B cell (primary cell): ENCODE measurements at regions not wholly inside any gene's neighbourhood (a gene's known extent, or its start where the extent isn't known, plus 50 kb on each side); places are given as distances from the start of the nearest gene placed in this dataset.
"Not testable (repeated sequence)": the region's sequence is repeated elsewhere in the genome, so short reads cannot be mapped to it uniquely, and the experiment has no call there.

Source experiments
- ATAC-seq: fragments of 200-7000 bp; cut with Tn5 transposase; one replicate; pipeline ENCODE4 v1.10.0; 2021; ENCODE audit warnings: low read depth, mild to moderate bottlenecking, moderate number of reproducible peaks, moderate library complexity
- CTCF ChIA-PET: fragments of 350-600 bp; sonication (Branson Sonifier 250); formaldehyde crosslinking; loops from one replicate; lab custom pipeline; 2021; ENCODE audit warnings: antibody characterized with exemption, inconsistent platforms; lab: Charles Lee
- POLR2A ChIA-PET: fragments of 350-600 bp; sonication (Branson Sonifier 250); formaldehyde crosslinking; loops from one replicate; lab custom pipeline; 2021; ENCODE audit warnings: antibody characterized with exemption; lab: Charles Lee
- DNase-seq: peaks from one replicate; pipeline ENCODE4 v3.0.0; 2013
- H2AFZ ChIP-seq: 2 replicates; pipeline ENCODE4 v1.6.1; 2012; ENCODE audit warnings: mild to moderate bottlenecking, low read depth, low read length; ENCODE audit not compliant: insufficient read depth, poor library complexity, severe bottlenecking
- H3K27ac ChIP-seq, 2 donors: 1 replicate in 1 of 2; 2 replicates in 1 of 2; pipeline ENCODE4 v1.5.1; 2012 to 2013; ENCODE audit warnings: low read length in 2 of 2, mild to moderate bottlenecking in 2 of 2, moderate library complexity in 1 of 2
- H3K27me3 ChIP-seq, 4 experiments: fragments of 200-600 bp in 1 of 4; sonication (generic) in 1 of 4; replicated peaks in 1 of 4; 1 replicate in 2 of 4; 2 replicates in 2 of 4; pipeline versions ENCODE4 v1.6.1 to v1.7.0; 2013 to 2016; ENCODE audit warnings: low read length in 3 of 4, mild to moderate bottlenecking in 2 of 4, mixed read lengths in 1 of 4, moderate library complexity in 1 of 4; ENCODE audit not compliant: insufficient read depth in 4 of 4, control insufficient read depth in 3 of 4; ENCODE audit errors: control extremely low read depth in 1 of 4
- H3K36me3 ChIP-seq, 2 experiments: replicated peaks in 1 of 2; 1 replicate in 1 of 2; 2 replicates in 1 of 2; pipeline versions ENCODE4 v1.6.1 to v1.7.1; 2013; ENCODE audit warnings: low read length in 1 of 2; ENCODE audit not compliant: insufficient read depth in 2 of 2, control insufficient read depth in 1 of 2; ENCODE audit errors: control extremely low read depth in 1 of 2, extremely low read depth in 1 of 2
- H3K4me1 ChIP-seq, 2 donors: fragments of 200-600 bp in 1 of 2; sonication (generic) in 1 of 2; 1 replicate in 1 of 2; 2 replicates in 1 of 2; pipeline versions ENCODE4 v1.5.1 to v1.6.1; 2013 to 2017; ENCODE audit warnings: low read length in 2 of 2; ENCODE audit not compliant: control insufficient read depth in 2 of 2, insufficient read depth in 2 of 2
- H3K4me2 ChIP-seq: replicated peaks from 2 replicates; pipeline ENCODE3; 2012; ENCODE audit warnings: mild to moderate bottlenecking, low read depth, low read length; ENCODE audit not compliant: poor library complexity, severe bottlenecking
- H3K4me3 ChIP-seq, 5 experiments: fragments of 200-600 bp in 1 of 5; sonication (generic) in 1 of 5; 1 replicate in 3 of 5; 2 replicates in 2 of 5; pipeline versions ENCODE4 v1.5.1 to v1.7.0; 2011 to 2016; ENCODE audit warnings: low read length in 4 of 5, mild to moderate bottlenecking in 4 of 5, low read depth in 2 of 5, control low read depth in 1 of 5, moderate library complexity in 1 of 5; ENCODE audit not compliant: insufficient read depth in 1 of 5; ENCODE audit errors: control extremely low read depth in 1 of 5, extremely low read depth in 1 of 5
- H3K79me2 ChIP-seq: fragments of 200-600 bp; sonication (generic); one replicate; pipeline ENCODE4 v1.6.0; 2016; ENCODE audit warnings: low read length; ENCODE audit not compliant: control insufficient read depth, insufficient read depth
- H3K9ac ChIP-seq: fragments of 200-600 bp; sonication (generic); 2 replicates; pipeline ENCODE4 v1.6.1; 2017; ENCODE audit warnings: mild to moderate bottlenecking, low read length, moderate library complexity
- H3K9me3 ChIP-seq, 3 donors: one replicate each; pipeline versions ENCODE4 v1.6.1 to v1.7.1; 2013; ENCODE audit warnings: low read length in 2 of 3; ENCODE audit not compliant: control insufficient read depth in 2 of 3, insufficient read depth in 1 of 3; ENCODE audit errors: control extremely low read depth in 1 of 3
- H4K20me1 ChIP-seq: 2 replicates; pipeline ENCODE4 v1.6.0; 2012; ENCODE audit warnings: mild to moderate bottlenecking, low read length; ENCODE audit not compliant: insufficient read depth, control insufficient read depth, poor library complexity, severe bottlenecking
- H3K27ac Mint-ChIP-seq: one replicate; pipeline ENCODE4 v1.8.0; 2021; ENCODE audit warnings: mixed read lengths
- H3K27me3 Mint-ChIP-seq: one replicate; pipeline ENCODE4 v1.8.0; 2021; ENCODE audit warnings: mixed read lengths
- H3K4me1 Mint-ChIP-seq: one replicate; pipeline ENCODE4 v1.8.0; 2021; ENCODE audit warnings: mixed read lengths
- H3K4me3 Mint-ChIP-seq: one replicate; pipeline ENCODE4 v1.8.0; 2021; ENCODE audit warnings: mixed read lengths
- H3K9me3 Mint-ChIP-seq: one replicate; pipeline ENCODE4 v1.8.0; 2022; ENCODE audit warnings: mixed read lengths; ENCODE audit not compliant: insufficient read depth
- WGBS: methylation state at CpG from one replicate; pipeline ENCODE4 v1.1.5; 2013; ENCODE audit warnings: missing lambda C conversion rate; ENCODE audit not compliant: insufficient coverage; 5-methylcytosine and 5-hydroxymethylcytosine counted together
- intact Hi-C: fragments of 100-400 bp; cut with micrococcal nuclease; formaldehyde crosslinking; loops from one replicate; pipeline ENCODE4 v1.10.0; 2022

DNA sequence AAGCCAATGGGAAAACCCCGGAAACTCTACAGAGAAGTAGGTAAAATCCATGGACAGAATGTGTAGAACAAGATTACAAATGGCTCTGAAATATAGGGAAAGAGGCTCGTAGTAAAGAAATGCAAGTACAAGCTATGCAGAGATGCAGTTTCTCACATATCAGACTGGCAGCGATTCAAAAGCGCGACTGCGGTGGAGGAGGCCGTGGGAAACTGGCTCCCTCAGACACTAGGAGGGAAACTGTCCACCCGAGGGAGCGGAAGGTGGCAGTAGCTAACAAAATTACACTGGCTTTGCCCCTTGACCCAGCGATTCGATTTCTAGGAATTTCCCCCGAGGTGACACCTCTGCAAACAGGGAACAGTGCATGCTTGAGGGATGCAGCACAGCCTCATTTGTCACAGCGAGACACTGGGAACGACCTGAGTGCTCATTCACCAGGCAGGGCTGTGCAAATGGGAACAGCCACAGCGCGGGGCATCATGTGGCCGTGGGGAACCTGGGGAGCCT lies 349.3 kb downstream of the CNTNAP3B start:
- H3K4me3 ChIP-seq, H3K9me3 Mint-ChIP-seq, ATAC-seq, CTCF ChIA-PET, H3K36me3 ChIP-seq, H2AFZ ChIP-seq, H3K27me3 Mint-ChIP-seq, POLR2A ChIA-PET, H4K20me1 ChIP-seq, H3K27me3 ChIP-seq, H3K27ac Mint-ChIP-seq, H3K4me1 ChIP-seq, H3K9me3 ChIP-seq, intact Hi-C loops, H3K79me2 ChIP-seq, DNase-seq, H3K9ac ChIP-seq, H3K4me3 Mint-ChIP-seq, H3K4me2 ChIP-seq, H3K4me1 Mint-ChIP-seq, H3K27ac ChIP-seq: not testable (repeated sequence)
- no CpG with 5 or more reads among the region's 17 CpGs for WGBS

DNA sequence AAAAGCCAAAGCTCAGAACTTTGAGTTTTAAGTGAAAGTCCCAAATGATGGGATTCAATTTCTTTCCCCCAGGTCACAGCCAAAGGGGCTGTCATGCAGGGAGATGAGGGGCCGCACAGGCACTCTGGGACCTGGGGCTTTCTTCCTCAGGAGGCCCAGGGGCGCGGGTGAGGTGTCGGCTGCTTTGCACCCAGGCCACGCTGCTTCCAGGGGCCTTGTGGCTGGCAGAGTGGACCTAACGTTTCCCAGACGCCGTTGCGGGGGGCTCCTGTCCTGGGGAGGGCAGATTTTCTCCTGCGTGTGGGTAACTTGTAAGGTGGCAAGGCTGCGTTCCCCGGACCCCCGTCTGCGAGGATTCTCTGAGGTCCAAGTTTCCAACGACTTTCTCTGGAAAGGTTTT lies 350.0 kb downstream of the CNTNAP3B start:
- H3K9me3 Mint-ChIP-seq, H3K9me3 ChIP-seq, H3K27ac ChIP-seq, H3K27ac Mint-ChIP-seq, H4K20me1 ChIP-seq, H3K79me2 ChIP-seq, H3K27me3 Mint-ChIP-seq, H3K4me1 Mint-ChIP-seq, H3K27me3 ChIP-seq, H3K4me3 ChIP-seq, H3K4me2 ChIP-seq, ATAC-seq, H3K4me1 ChIP-seq, H3K36me3 ChIP-seq, H3K4me3 Mint-ChIP-seq, DNase-seq, H3K9ac ChIP-seq, CTCF ChIA-PET, H2AFZ ChIP-seq, intact Hi-C loops, POLR2A ChIA-PET: not testable (repeated sequence)
- 92% methylated on average over 5 of the region's 15 CpGs for WGBS

DNA sequence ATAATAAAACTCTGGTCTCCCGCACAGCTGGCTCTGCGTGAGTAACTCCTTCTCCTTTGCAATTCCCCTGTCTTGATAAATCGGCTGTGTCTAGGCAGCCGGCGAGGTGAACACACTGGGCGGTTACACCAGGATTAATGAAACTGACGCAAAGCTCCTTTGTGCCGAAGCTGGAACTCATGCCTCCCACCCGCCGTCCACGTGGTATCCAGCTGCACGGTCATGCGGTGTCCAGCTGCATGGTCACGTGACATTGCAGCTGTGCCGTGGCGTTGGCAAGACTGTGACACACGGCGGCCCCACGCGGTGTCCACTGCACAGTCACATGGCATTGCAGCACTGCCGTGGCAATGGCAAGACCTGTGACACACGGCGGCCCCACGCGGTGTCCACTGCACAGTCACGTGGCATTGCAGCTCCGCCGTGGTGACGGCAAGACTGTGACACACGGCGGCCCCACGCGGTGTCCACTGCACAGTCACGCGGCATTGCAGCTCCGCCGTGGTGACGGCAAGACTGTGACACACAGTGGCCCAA lies 350.6 kb downstream of the CNTNAP3B start:
- H3K4me1 Mint-ChIP-seq, POLR2A ChIA-PET, H3K27ac Mint-ChIP-seq, H3K4me3 ChIP-seq, H3K9me3 ChIP-seq, H3K27ac ChIP-seq, H3K9ac ChIP-seq, DNase-seq, ATAC-seq, H3K4me2 ChIP-seq, H3K27me3 Mint-ChIP-seq, H3K36me3 ChIP-seq, H3K79me2 ChIP-seq, H4K20me1 ChIP-seq, H2AFZ ChIP-seq, intact Hi-C loops, H3K4me3 Mint-ChIP-seq, CTCF ChIA-PET, H3K9me3 Mint-ChIP-seq, H3K27me3 ChIP-seq, H3K4me1 ChIP-seq: not testable (repeated sequence)
- WGBS, result 100% methylated on average over 2 of the region's 38 CpGs

DNA sequence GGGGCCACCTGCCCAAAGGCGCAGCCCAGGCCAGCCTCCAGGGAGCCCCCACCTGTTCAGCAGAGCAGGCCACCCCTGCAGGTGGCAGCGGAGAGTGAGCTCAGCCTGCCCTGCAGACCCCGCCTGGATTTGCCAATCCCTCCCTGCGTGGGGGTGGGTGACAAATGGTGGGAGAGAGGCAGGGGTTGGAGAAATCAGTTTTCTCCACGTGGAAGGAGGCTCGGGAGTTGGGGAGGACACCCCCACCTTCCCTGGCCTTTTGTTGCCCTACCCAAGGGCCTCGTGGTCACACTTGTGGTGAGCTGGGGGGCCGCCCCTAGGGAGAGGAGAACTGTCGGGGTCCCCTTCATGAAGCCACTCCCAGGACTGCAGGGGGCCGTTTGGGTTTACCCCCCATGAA lies 351.7 kb downstream of the CNTNAP3B start:
- H3K9me3 Mint-ChIP-seq, H3K9me3 ChIP-seq, H3K9ac ChIP-seq, ATAC-seq, H3K36me3 ChIP-seq, H3K27me3 ChIP-seq, POLR2A ChIA-PET, H3K4me2 ChIP-seq, H3K27me3 Mint-ChIP-seq, H4K20me1 ChIP-seq, CTCF ChIA-PET, H2AFZ ChIP-seq, H3K4me3 Mint-ChIP-seq, H3K4me1 Mint-ChIP-seq, H3K4me1 ChIP-seq, DNase-seq, H3K27ac Mint-ChIP-seq, intact Hi-C loops, H3K4me3 ChIP-seq, H3K27ac ChIP-seq, H3K79me2 ChIP-seq: not testable (repeated sequence)
- WGBS, result no CpG with 5 or more reads among the region's 10 CpGs
